ENCODE measurements at regions not wholly inside any gene's neighbourhood (a gene's known extent, or its start where the extent isn't known, plus 50 kb on each side); places are given as distances from the start of the nearest gene placed in this dataset.
"Not testable (repeated sequence)": the region's sequence is repeated elsewhere in the genome, so short reads cannot be mapped to it uniquely, and the experiment has no call there.

DNA sequence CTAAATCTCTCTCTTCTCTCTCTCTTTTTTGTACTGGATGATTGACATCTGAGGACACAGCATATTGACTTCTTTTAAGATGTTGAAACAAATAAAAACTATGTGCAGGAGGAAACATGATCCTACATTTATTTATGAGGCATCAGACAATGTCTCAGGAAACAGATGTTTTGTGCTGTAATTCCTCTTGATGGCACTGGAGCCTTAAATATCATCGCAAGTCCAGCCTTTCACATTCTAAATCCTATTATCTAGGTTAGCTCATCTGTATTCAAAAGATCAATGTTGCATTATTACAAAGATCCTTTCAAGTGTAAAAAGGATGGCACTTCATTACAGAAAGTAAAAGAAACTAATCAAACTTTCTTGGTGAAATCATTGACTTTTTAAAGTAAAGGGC, 63.9 kb downstream of the MAT2B start:
- DNase-seq: no peak

DNA sequence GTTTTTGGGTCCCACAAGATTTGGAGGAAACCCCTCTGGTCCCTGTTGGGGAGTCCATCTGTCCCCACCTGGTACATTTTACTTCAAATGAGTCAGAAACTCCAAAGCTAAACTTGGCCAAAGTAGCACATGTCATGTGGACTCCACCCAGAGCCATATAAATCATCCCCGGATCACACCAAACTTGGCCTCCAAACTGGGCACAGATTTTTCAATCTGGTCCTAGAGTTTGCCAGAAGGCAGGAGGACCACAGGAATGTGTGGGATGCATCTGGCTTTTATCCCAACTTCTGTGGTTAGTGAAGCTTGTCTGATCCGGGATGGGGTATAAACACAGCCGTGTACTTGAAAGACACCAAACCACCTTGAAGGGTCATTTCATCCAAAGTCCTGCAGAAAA, 66.3 kb downstream of the MAT2B start:
- DNase-seq: no peak

GRCh38 chr5:163574472-163575440, 69.3 kb downstream of the MAT2B start:
- DNase-seq: no peak

DNA sequence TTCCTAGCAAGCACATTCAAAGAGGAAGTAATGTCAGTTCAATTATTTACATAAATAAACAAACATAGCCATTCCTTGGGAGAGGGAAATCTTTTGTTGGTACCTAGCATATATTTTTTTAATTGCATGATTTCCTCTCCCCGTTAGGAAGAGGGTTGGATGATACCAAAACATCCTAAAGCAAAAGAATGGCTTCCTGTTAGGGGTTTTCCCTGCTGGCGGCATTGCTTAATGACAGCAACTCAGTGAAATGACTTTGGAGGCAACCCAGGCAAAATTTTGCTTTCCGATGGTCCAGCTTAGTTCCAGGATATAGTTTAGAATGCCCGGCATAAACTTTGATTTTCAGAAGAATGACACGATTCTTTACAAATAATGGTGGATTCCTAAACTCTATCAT, 73.2 kb downstream of the MAT2B start:
- DNase-seq: no peak

DNA sequence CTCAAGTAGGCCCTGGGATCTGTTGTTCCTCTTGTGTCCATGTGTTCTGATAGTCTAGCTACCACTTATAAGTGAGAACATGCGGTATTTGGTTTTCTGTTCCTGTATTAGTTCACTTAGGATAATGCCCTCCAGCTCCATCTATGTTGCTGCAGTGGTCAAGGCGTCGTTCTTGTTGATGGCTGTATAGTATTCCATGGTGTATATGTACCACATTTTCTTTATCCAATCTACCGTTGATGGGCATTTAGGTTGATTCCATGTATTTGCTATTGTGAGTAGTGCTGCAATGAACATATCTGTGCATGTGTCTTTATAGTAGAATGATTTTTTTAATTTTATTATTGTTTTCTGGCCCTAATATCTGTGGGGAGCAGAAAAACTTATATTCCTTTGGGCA, 74.3 kb downstream of the MAT2B start:
- no peak for DNase-seq

DNA sequence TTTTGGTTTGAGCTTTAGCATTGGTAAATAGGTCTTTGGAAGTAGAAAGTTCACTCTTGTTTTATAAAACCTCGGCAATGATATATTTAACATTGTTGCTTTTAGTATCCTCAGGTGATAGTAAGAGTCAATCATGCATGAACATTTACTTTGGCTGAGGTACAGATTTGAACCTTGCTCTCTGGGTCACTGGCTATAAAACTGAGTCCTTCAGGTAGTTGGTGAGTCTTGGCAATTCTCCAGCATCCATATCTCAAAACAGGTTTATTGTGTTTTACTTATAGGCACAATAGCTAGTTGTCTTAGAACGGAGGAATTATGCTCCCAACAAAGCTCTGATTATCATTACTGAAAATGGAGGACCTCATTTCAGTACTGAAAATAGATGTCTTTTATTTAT, 75.1 kb downstream of the MAT2B start:
- DNase-seq: no peak

- not testable (repeated sequence) for DNase-seq
Measured at GRCh38 chr5:163583491-163584153, 78.2 kb downstream of the MAT2B start.

DNA sequence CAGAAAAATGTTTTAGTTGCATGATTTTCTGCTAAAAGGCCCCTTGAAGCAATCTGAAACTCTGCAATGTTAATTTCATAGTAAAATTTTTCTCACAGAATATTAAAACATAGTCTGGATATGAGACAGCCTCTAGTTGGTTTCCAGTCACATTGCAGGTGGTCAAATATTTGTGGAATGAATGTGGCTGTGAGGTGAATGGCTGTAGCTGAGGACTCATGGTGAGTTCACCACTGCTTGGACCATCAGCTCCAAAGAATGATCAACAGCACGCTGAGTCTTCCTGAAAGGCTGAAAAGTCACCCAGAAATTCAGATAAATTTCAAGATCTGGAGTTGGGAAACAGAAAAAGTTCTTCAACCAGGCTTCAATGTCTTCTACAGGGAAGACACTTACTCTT, 79.8 kb downstream of the MAT2B start:
- DNase-seq: no peak

- no peak for DNase-seq
Measured at GRCh38 chr5:163586531-163586956, 81.1 kb downstream of the MAT2B start.

DNA sequence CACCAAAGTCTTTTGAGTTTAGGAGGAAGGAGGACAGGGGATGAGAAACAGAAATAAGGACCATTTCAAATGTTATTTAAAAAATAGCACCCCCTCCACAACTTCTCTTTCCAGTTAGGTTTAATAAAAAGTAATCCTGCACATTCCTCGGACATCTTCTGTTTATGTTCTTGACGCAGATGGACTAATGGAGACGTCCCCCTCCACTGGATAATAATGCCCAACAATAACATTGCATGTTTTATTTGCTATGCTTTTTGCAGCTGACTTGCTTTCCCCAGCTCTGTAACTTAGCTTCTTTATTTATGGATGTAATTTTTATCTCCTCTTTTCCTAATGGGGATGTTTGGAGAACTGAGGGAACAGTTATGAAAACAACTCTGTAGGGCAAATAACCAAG, 89.5 kb downstream of the MAT2B start:
- DNase-seq: no peak

- DNase-seq: no peak
Measured at GRCh38 chr5:163595932-163596607, 90.7 kb downstream of the MAT2B start.

DNA sequence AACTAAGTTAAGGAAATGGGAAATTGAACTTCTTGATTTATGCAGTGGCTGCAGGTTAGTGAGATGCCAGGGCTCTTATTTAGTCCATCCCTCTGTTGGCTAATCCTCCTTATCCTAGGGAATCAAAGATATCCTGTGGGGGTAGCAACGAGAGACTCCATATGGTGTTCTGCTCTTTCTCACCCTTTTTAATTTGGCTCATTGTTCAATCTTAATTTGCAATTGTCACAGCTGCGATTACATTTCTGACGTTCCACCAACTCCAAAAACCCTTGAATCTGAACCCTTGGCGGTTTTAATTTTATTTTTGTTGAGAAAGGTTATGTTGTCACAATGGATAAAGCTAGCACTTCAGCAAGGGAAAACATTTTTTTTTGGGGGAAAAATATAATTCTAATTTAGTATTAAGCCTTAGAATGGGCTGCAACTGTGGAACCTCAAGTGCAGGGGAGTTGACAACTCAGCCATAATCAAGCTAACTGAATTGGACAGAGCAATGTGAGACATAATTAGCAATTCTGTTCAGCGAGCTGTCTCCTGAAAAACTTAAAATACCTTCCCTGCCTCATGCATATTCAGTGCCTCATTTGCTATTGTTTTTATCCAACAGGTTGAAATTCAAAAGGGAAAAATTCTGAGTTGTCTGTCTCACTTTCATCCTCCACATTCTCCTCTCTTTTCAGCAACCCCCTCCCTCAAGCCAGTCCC, 91.3 kb downstream of the MAT2B start:
- no peak for DNase-seq

DNA sequence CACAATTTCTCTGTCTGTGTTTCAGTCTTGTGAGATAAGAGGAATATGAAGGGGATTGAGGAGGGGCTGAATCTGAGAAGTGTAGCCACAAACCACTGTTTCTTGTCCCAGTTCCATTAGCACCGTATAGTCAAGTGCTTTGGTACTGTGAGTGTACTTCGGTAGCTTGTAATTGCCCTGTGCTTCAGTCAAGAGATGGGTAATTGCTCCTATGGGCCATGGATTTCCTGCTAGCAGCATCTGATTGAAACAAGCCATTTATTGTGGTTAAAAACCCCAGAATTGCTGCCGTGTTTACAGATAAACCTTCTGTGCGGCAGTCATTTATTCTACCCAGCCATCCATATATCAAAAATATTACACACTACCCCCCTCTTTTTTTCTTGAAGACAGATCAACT, 98.6 kb downstream of the MAT2B start:
- no peak for DNase-seq

DNA sequence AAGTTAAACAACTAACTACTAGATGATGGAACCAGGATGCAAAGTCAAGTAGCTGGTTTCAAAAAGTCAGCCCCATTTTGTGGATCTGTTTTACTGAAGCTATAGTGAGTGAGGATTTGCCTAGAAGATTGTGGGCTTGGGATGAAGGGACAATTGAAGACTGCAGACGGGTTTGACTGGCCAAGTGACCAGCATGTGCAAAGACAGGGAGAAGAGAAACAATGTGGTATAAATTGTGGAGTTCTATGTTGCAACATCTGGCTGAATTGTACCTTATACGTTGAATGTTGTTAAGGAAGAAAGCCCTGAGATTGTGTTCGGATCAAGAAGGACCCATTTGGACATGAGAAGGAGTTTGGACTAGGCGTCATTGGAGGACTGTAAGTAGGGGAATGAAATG, 101.8 kb downstream of the MAT2B start:
- no peak for DNase-seq

DNA sequence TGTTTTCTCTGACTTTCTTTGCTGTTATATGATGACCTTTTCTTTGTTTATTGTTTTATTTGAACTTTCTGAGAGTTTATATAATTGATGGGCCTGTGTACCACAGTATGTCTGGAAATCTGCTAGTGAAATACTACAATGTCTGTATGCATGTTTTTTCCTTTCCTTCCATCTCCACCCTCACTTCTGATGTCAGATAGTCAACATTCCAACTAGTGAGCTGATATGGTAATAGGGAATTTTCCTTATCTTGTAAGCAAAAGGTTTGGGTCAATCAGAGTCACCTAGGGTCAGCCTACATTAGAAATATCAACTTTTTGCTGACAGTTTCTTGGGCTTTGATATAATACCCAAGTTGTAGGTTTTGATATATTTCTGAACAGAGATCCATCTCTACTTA, 103.2 kb downstream of the MAT2B start:
- DNase-seq: no peak

GRCh38 chr5:163609910-163610309, 104.5 kb downstream of the MAT2B start:
- no peak for DNase-seq

DNA sequence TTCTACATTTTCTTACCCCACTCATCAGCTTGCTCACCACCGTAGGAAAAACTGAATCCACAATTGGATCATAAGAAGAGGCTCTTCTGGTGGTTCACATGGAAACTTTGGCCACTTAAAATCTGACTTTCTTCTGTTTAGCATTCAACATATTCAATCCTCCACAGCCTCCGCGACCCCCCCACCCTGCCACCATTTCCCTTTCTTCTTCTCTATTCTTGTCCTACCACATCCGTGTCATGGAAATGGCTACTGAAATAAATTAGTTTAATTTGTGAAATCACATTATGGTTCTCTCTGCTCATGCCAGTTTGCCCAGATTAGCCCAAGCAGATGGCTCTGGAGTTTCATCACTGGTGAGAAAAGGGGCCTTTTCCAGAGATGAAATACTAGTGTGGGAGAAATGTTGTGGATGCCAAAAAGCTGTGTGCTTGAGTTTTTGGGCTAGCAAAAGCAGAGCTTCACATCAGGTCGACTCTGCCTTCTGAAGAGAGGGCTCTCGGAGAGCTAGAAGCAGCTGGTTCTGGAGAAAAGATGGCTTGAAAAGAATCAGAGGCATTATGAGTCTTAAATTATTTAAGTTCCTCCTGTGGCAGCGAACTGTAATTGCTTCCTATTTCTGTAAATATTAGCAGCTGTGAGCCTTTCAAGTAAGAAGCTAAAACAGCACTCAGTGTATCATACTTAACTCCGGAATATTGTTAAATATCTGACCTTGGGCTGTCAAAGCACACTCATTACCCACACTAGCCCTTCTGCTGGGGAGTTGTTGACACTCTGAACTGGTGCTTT, 107.1 kb downstream of the MAT2B start:
- no peak for DNase-seq

DNA sequence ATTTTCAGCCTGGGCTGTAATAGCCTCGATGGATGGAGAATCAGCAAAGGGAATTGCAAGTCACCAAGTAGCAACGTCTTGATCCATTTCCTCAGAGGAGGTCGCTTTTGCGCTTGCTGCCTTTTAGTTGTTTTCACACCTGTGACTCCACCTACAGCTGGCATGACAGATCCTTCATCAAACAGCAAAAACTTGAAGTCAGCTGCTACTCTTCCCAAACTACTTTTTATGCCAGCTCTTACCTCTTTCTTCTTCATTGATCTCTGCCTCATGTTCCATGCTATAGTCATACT, 107.7 kb downstream of the MAT2B start:
- DNase-seq: no peak

DNA sequence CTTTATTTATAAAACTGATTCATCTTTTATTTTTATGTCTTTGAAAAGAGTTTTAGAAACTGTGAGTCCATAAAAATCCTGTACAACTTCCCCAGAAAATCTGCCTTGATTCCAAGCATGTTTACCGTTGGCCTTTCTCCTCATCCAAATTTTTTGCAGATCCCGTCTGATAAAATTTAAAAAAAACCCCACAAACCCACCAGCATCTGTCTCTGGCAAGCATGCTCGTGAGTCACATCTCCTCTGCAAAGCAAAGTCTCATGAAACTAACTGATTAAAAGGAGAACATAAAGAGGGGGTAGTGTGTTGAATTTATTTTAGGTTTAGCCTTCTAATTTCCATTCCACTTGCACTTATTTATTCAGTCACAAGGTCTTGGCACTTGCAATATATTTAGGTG, 109.4 kb downstream of the MAT2B start:
- no peak for DNase-seq

- DNase-seq: no peak
Measured at GRCh38 chr5:163619273-163619934, 114.0 kb downstream of the MAT2B start.

DNA sequence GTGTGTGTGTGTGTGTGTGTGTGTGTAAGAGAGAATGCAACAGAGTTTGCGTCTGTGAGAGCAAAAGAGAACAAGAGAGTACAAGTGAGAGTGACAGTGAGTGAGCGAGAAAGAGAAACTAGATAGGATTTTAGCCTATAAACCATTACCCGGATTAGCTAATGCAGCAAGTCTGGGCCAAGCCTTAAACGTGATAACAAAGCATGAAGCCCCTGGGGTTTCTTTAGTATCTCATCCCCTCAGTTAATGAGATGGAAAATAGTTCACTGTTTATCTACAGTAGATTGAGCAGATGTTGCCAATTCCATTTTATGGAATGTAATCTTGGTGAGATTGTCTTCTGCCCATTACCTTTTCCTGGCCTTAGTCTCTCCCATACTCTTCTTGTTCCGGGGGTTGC, 114.5 kb downstream of the MAT2B start:
- DNase-seq: no peak

GRCh38 chr5:163622799-163623198, 117.4 kb downstream of the MAT2B start:
- DNase-seq: no peak

Measured in NCI-H1092 treated with DMSO at 0.1 percent for 48 hours (cell line).